ENCODE measurements at regions not wholly inside any gene's neighbourhood (a gene's known extent, or its start where the extent isn't known, plus 50 kb on each side); places are given as distances from the start of the nearest gene placed in this dataset.

GRCh38 chr7:3218411-3219225 is 82.4 kb upstream of the SDK1 start:
- Mint-ChIP-seq H3K27ac (ENCODE audit: unreplicated experiment) (no peak overlapping the region), H3K4me3 (ENCODE audit: unreplicated experiment) (no peak overlapping the region), H3K27me3 (ENCODE audit: unreplicated experiment) (no peaks in the 10 kb centered on the region), H3K36me3 (ENCODE audit: unreplicated experiment) (peaks cover 5% of the 10 kb centered on the region), H3K9me3 (ENCODE audit: unreplicated experiment) (no peaks in the 10 kb centered on the region), H3K4me1 (ENCODE audit: low read depth, unreplicated experiment) (peaks cover 2% of the 10 kb centered on the region)
- DNase-seq: no peak
- no peak for TF ChIP-seq CTCF (IDR thresholded peaks at IDR 0.05; ENCODE audit: partially characterized antibody, unreplicated experiment)

GRCh38 chr7:3229904-3230470 is 71.1 kb upstream of the SDK1 start:
- H3K27me3 Mint-ChIP-seq (ENCODE audit: unreplicated experiment): peaks cover under 1% of the 10 kb centered on the region
- no peak overlapping the region for H3K27ac Mint-ChIP-seq (ENCODE audit: unreplicated experiment)
- H3K4me1 Mint-ChIP-seq (ENCODE audit: low read depth, unreplicated experiment): no peaks in the 10 kb centered on the region
- no peak for TF ChIP-seq CTCF (IDR thresholded peaks at IDR 0.05; ENCODE audit: partially characterized antibody, unreplicated experiment)
- no peak overlapping the region for H3K4me3 Mint-ChIP-seq (ENCODE audit: unreplicated experiment)
- H3K36me3 Mint-ChIP-seq (ENCODE audit: unreplicated experiment): peaks cover 3% of the 10 kb centered on the region
- H3K9me3 Mint-ChIP-seq (ENCODE audit: unreplicated experiment): peaks cover 3% of the 10 kb centered on the region
- no peak for DNase-seq

GRCh38 chr7:3230908-3231307 is 70.1 kb upstream of the SDK1 start:
- Mint-ChIP-seq H3K4me1 (ENCODE audit: low read depth, unreplicated experiment) (no peaks in the 10 kb centered on the region), H3K27me3 (ENCODE audit: unreplicated experiment) (peaks cover 3% of the 10 kb centered on the region), H3K4me3 (ENCODE audit: unreplicated experiment) (no peak overlapping the region), H3K27ac (ENCODE audit: unreplicated experiment) (no peak overlapping the region), H3K36me3 (ENCODE audit: unreplicated experiment) (peaks cover 12% of the 10 kb centered on the region), H3K9me3 (ENCODE audit: unreplicated experiment) (peaks cover 5% of the 10 kb centered on the region)
- DNase-seq: no peak
- no peak for TF ChIP-seq CTCF (IDR thresholded peaks at IDR 0.05; ENCODE audit: partially characterized antibody, unreplicated experiment)

- H3K9me3 Mint-ChIP-seq (ENCODE audit: unreplicated experiment): peaks cover 6% of the 10 kb centered on the region
- no peaks in the 10 kb centered on the region for H3K4me1 Mint-ChIP-seq (ENCODE audit: low read depth, unreplicated experiment)
- no peak overlapping the region for H3K4me3 Mint-ChIP-seq (ENCODE audit: unreplicated experiment)
- H3K36me3 Mint-ChIP-seq (ENCODE audit: unreplicated experiment): peaks cover 12% of the 10 kb centered on the region
- no peak for DNase-seq
- TF ChIP-seq CTCF (IDR thresholded peaks at IDR 0.05; ENCODE audit: partially characterized antibody, unreplicated experiment): no peak
- peaks cover 3% of the 10 kb centered on the region for H3K27me3 Mint-ChIP-seq (ENCODE audit: unreplicated experiment)
- H3K27ac Mint-ChIP-seq (ENCODE audit: unreplicated experiment): peak overlapping the region; percentile 43
These were observed 68.8 kb upstream of the SDK1 start for GRCh38 chr7:3232228-3232627.

GRCh38 chr7:3233301-3233700 is 67.8 kb upstream of the SDK1 start:
- TF ChIP-seq CTCF (IDR thresholded peaks at IDR 0.05; ENCODE audit: partially characterized antibody, unreplicated experiment): no peak
- Mint-ChIP-seq H3K9me3 (ENCODE audit: unreplicated experiment) (peaks cover 6% of the 10 kb centered on the region), H3K27me3 (ENCODE audit: unreplicated experiment) (peaks cover 3% of the 10 kb centered on the region), H3K36me3 (ENCODE audit: unreplicated experiment) (peaks cover 19% of the 10 kb centered on the region), H3K4me3 (ENCODE audit: unreplicated experiment) (no peak overlapping the region), H3K4me1 (ENCODE audit: low read depth, unreplicated experiment) (no peaks in the 10 kb centered on the region), H3K27ac (ENCODE audit: unreplicated experiment) (no peak overlapping the region)
- no peak for DNase-seq
